MM.1S (cell line): ENCODE measurements at regions not wholly inside any gene's neighbourhood (a gene's known extent, or its start where the extent isn't known, plus 50 kb on each side); places are given as distances from the start of the nearest gene placed in this dataset.

Experiments used
- DNase-seq: peaks from one replicate; pipeline ENCODE4 v3.0.0-alpha.2; 2015
- H2AFZ ChIP-seq: fragments of 300-600 bp; sonication (generic); 2 replicates; pipeline ENCODE4 v1.6.0; 2016; ENCODE audit warnings: antibody characterized with exemption, low read length
- H3F3A ChIP-seq: fragments of 300-600 bp; sonication (generic); 2 replicates; pipeline ENCODE4 v1.6.1; 2016; ENCODE audit warnings: mild to moderate bottlenecking, antibody characterized with exemption, low read length, moderate library complexity, mixed read lengths; ENCODE audit not compliant: insufficient read depth
- H3K27ac ChIP-seq: fragments of 300-600 bp; sonication (generic); 2 replicates; pipeline ENCODE4 v1.5.1; 2016; ENCODE audit warnings: mild to moderate bottlenecking, low read length
- H3K27me3 ChIP-seq: fragments of 300-600 bp; sonication (generic); replicated peaks from 2 replicates; pipeline ENCODE4 v1.6.0; 2016; ENCODE audit warnings: low read length; ENCODE audit not compliant: insufficient read depth
- H3K36me3 ChIP-seq: fragments of 300-600 bp; sonication (generic); replicated peaks from 2 replicates; pipeline ENCODE4 v1.6.1; 2016; ENCODE audit warnings: mild to moderate bottlenecking, low read length, mixed read lengths; ENCODE audit not compliant: insufficient read depth
- H3K4me1 ChIP-seq: fragments of 300-600 bp; sonication (generic); 2 replicates; pipeline ENCODE4 v1.6.1; 2016; ENCODE audit warnings: low read length, mixed read lengths
- H3K4me2 ChIP-seq: fragments of 300-600 bp; sonication (generic); 2 replicates; pipeline ENCODE4 v1.6.0; 2016; ENCODE audit warnings: low read depth, low read length
- H3K4me3 ChIP-seq: fragments of 300-600 bp; sonication (generic); 2 replicates; pipeline ENCODE4 v1.5.1; 2016; ENCODE audit warnings: low read length, mixed read lengths
- H3K79me2 ChIP-seq: fragments of 300-600 bp; sonication (generic); 2 replicates; pipeline ENCODE4 v1.6.1; 2016; ENCODE audit warnings: mixed run types, low read length, mixed read lengths
- H3K9ac ChIP-seq: fragments of 300-600 bp; sonication (generic); 2 replicates; pipeline ENCODE4 v1.6.1; 2016; ENCODE audit warnings: low read length, mixed read lengths
- H3K9me2 ChIP-seq: fragments of 300-600 bp; sonication (generic); replicated peaks from 2 replicates; pipeline ENCODE4 v1.6.1; 2016; ENCODE audit warnings: mild to moderate bottlenecking, low read length, mixed read lengths; ENCODE audit not compliant: insufficient read depth
- H3K9me3 ChIP-seq: fragments of 300-600 bp; sonication (generic); replicated peaks from 2 replicates; pipeline ENCODE4 v1.6.1; 2016; ENCODE audit warnings: mild to moderate bottlenecking, low read length, mixed read lengths; ENCODE audit not compliant: insufficient read depth
- H4K20me1 ChIP-seq: fragments of 300-600 bp; sonication (generic); 2 replicates; pipeline ENCODE4 v1.6.1; 2016; ENCODE audit warnings: mild to moderate bottlenecking, low read length, moderate library complexity, mixed read lengths; ENCODE audit not compliant: insufficient read depth
- CTCF ChIP-seq: fragments of 300-600 bp; sonication (generic); IDR thresholded peaks from 2 replicates; pipeline ENCODE4 v1.5.1; 2016; ENCODE audit warnings: antibody characterized with exemption, low read length, mixed read lengths
- EZH2 ChIP-seq: fragments of 300-600 bp; sonication (generic); optimal IDR thresholded peaks from 2 replicates; pipeline ENCODE3; 2017; ENCODE audit warnings: low read depth, mild to moderate bottlenecking, antibody characterized with exemption, low read length, mixed read lengths
- EZH2phosphoT487 ChIP-seq: fragments of 300-600 bp; sonication (generic); IDR thresholded peaks from 2 replicates; pipeline ENCODE4 v1.6.1; 2018; ENCODE audit warnings: antibody characterized with exemption, low read length

- Histone ChIP-seq H3K4me1 (no peaks in the 10 kb centered on the region), H3K4me3 (no peak overlapping the region), H3K27me3 (no peaks in the 10 kb centered on the region), H3F3A (no peaks in the 10 kb centered on the region), H3K79me2 (no peaks in the 10 kb centered on the region), H3K27ac (no peak overlapping the region), H3K9me2 (no peaks in the 10 kb centered on the region), H4K20me1 (no peaks in the 10 kb centered on the region), H3K4me2 (no peak overlapping the region), H3K9me3 (no peaks in the 10 kb centered on the region), H2AFZ (no peak overlapping the region), H3K9ac (no peak overlapping the region), H3K36me3 (no peaks in the 10 kb centered on the region)
- no peak for DNase-seq
- TF ChIP-seq EZH2, result no peak
- no peak for TF ChIP-seq EZH2phosphoT487
- no peak for TF ChIP-seq CTCF
Observed at GRCh38 chr18:41862921-41863320, 92.1 kb upstream of the PIK3C3 start.

- Histone ChIP-seq H3F3A (no peaks in the 10 kb centered on the region), H2AFZ (no peak overlapping the region), H3K9me3 (no peaks in the 10 kb centered on the region), H3K79me2 (no peaks in the 10 kb centered on the region), H3K36me3 (no peaks in the 10 kb centered on the region), H3K27ac (no peak overlapping the region), H3K9me2 (no peaks in the 10 kb centered on the region), H3K27me3 (no peaks in the 10 kb centered on the region), H4K20me1 (no peaks in the 10 kb centered on the region), H3K9ac (no peak overlapping the region), H3K4me2 (no peak overlapping the region), H3K4me1 (no peaks in the 10 kb centered on the region), H3K4me3 (no peak overlapping the region)
- TF ChIP-seq EZH2phosphoT487 (no peak), CTCF (no peak), EZH2 (no peak)
- no peak for DNase-seq
Observed at GRCh38 chr18:41860987-41861386, 94.0 kb upstream of the PIK3C3 start.

GRCh38 chr18:41858761-41859555, 96.1 kb upstream of the PIK3C3 start:
- H2AFZ ChIP-seq, result no peak overlapping the region
- DNase-seq, result no peak
- no peaks in the 10 kb centered on the region for H3F3A ChIP-seq
- H3K9ac ChIP-seq, result no peak overlapping the region
- H3K9me3 ChIP-seq, result no peaks in the 10 kb centered on the region
- no peaks in the 10 kb centered on the region for H3K27me3 ChIP-seq
- no peaks in the 10 kb centered on the region for H3K4me1 ChIP-seq
- H3K4me3 ChIP-seq, result no peak overlapping the region
- H3K36me3 ChIP-seq, result no peaks in the 10 kb centered on the region
- no peak for TF ChIP-seq EZH2
- no peak for TF ChIP-seq EZH2phosphoT487
- no peak for TF ChIP-seq CTCF
- no peak overlapping the region for H3K4me2 ChIP-seq
- H3K79me2 ChIP-seq, result no peaks in the 10 kb centered on the region
- no peaks in the 10 kb centered on the region for H4K20me1 ChIP-seq
- no peaks in the 10 kb centered on the region for H3K9me2 ChIP-seq
- no peak overlapping the region for H3K27ac ChIP-seq
